ENCODE measurements at regions not wholly inside any gene's neighbourhood (a gene's known extent, or its start where the extent isn't known, plus 50 kb on each side); places are given as distances from the start of the nearest gene placed in this dataset.

- DNase-seq (ENCODE audit: low spot score in 2 of 2) (no peak), FAIRE-seq (no peak)
These were observed 1139.6 kb upstream of the NUDT12 start for GRCh38 chr5:104702212-104702611.

DNA sequence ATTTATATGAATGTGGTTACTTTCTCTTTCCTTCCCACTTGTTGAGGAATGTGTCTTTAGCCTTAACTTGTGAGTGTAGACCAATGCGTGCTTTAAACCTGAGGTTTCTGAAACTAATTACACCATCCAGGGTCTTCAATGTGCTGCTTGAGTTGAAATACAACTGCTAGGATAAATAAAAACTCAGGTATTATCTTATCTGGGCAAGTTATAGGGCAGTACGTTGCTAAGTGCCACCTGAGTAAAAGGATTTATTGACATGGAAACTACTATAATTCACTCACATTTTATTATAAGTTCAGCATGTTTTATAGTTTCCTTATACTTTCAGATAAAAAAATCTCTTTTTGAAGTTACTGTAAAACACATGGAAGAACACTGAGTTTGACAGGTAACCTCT is 1136.8 kb upstream of the NUDT12 start:
- DNase-seq (ENCODE audit: low spot score in 2 of 2) (no peak), FAIRE-seq (no peak)

- no peak for DNase-seq (ENCODE audit: low spot score in 2 of 2)
- FAIRE-seq = no peak
These were observed 1098.7 kb upstream of the NUDT12 start for GRCh38 chr5:104661256-104661655.

DNA sequence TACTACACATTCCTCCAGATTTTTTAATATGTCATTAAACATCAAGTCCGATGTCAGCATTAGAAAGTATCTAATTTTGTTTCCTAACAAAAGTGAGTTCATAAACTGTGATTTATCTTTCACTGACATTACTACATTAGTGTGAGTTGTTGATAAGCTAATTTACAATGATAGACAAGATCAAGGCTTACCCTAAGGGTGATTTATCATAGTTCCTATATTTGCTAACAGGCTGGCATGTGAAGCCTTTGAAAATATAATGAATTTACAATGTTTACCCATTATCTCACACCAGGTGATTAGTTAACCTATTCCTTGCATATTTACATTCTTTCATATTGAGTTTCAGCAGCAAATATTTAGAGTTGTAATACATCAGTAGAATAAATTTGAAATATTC is 1096.9 kb upstream of the NUDT12 start:
- no peak for DNase-seq (ENCODE audit: low spot score in 2 of 2)
- FAIRE-seq = no peak

GRCh38 chr5:104652271-104652861 is 1089.8 kb upstream of the NUDT12 start:
- FAIRE-seq (no peak), DNase-seq (ENCODE audit: low spot score in 2 of 2) (no peak)

- FAIRE-seq (no peak), DNase-seq (ENCODE audit: low spot score in 2 of 2) (no peak)
These were observed 1087.9 kb upstream of the NUDT12 start for GRCh38 chr5:104650313-104651055.

GRCh38 chr5:104646416-104646815 is 1083.8 kb upstream of the NUDT12 start:
- DNase-seq (ENCODE audit: low spot score in 2 of 2) = no peak

DNA sequence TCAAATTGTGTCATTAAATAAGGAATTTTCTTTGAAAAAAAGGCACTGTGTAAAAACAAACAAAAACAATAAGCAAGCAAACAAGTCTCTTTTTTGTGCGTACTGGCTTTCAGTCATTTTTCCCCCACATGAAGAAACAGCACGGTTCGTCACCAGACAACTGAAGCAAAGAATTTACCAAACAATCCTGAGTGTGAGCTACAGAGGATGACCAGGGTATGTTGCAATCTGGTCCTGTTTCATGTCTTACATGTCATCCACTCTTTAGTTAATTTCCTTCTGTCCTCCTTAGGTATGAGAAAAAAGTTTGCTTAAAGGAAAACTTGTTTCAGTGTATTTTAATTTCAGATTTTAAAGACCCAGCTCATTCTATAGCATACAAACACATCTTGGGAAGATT is 1080.7 kb upstream of the NUDT12 start:
- FAIRE-seq (no peak), DNase-seq (ENCODE audit: low spot score in 2 of 2) (no peak)

More at GRCh38 chr5:104646416-104646815, 1083.8 kb upstream of the NUDT12 start:
- FAIRE-seq = no peak

- DNase-seq (ENCODE audit: low spot score in 2 of 2) = no peak
- FAIRE-seq = no peak
These were observed 1072.6 kb upstream of the NUDT12 start for GRCh38 chr5:104635227-104635626.

DNA sequence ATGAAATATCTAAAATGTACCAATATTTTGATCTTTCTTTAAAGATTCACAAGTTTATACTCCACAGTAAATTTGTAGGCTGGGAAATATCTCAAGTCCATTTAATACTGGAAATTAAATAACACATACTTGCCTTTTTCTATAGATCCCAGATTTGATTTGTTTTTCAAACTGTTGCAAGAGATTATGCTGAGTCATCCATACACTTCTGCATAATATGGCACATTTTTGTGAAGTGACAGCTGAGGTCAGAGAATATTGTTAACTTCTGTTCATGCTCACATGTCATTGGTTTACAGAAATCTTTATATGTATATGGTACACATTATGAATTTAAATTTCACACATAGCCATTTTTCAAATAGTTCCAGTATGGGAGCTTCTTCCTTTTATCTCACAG is 1066.3 kb upstream of the NUDT12 start:
- FAIRE-seq = no peak
- no peak for DNase-seq (ENCODE audit: low spot score in 2 of 2)

- DNase-seq (ENCODE audit: low spot score in 2 of 2) (no peak), FAIRE-seq (no peak)
These were observed 1063.5 kb upstream of the NUDT12 start for GRCh38 chr5:104626122-104626521.

- no peak for DNase-seq (ENCODE audit: low spot score in 2 of 2)
- FAIRE-seq = no peak
These were observed 1049.4 kb upstream of the NUDT12 start for GRCh38 chr5:104612005-104612404.

DNA sequence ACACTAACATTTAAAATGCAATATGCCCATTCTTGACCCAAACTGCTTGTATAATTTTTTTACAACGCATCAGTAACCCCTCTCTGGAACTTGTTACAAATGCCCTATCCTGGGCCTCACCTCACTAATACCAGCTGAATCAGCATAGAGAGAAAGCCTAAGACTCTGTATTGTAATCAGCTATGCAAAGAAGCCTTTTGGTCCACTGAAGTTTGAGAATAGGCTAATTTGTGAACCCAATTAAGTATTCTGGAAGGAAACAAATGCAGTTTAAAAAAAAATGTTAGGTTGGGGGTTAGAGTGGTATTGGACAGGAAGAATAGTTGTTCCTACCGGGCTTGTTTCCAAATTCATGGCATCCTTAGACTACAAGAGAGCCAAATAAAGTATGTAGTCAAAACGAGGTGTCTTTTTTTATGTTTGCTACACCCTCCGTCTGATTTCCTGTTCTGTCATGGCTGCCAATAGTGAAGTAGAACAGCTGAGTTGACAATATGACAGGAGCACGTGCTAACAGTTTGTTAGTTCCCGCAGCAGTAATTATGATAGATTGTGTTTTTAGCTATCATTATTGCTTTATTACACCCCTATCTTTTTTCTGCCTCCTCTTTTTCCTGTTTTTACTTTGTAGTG is 1048.7 kb upstream of the NUDT12 start:
- FAIRE-seq (no peak), DNase-seq (ENCODE audit: low spot score in 2 of 2) (peak in 1 of 2 donors; percentile 1)

- DNase-seq (ENCODE audit: low spot score in 2 of 2) (no peak), FAIRE-seq (no peak)
These were observed 1043.8 kb upstream of the NUDT12 start for GRCh38 chr5:104606258-104606829.

GRCh38 chr5:104599726-104600125 is 1037.1 kb upstream of the NUDT12 start:
- DNase-seq (ENCODE audit: low spot score in 2 of 2) (no peak), FAIRE-seq (no peak)

DNA sequence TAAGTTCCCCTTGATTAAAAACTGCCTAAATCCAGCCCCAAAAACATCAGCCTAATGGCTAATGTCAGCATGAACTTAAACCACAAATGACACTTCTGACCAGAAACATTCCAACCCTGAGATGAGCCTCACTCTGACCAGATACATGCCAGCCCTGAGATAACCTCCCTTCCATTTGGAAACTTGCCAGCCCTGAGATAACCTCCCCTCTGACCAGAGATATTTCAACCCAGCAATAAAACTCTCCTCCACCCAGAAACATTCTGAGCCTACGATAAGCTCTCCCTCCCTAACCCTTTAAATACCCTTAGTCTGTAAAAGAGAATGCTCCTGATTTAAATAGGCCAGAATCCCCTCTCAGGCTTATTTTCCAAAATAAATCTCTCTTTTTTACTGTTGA is 1035.7 kb upstream of the NUDT12 start:
- DNase-seq (ENCODE audit: low spot score in 2 of 2) (no peak), FAIRE-seq (no peak)

DNA sequence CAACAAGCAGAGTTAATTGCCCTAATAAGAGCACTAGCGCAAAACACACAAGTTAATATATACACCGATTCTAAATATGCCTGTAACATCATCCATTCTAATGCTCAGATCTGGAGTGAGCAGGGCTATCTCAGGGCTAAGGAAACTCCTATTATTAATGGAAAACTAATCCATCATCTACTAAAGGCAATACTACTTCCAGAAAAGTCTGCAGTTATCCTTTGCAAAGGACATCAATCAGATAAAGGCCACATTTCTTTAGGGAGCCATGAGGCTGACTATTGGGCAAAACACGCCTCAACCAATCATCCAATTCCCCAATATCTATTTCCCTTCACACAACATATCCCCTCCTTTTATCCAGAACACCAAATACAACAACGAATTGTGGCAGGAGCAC is 1032.3 kb upstream of the NUDT12 start:
- DNase-seq (ENCODE audit: low spot score in 2 of 2) (no peak), FAIRE-seq (no peak)

- DNase-seq (ENCODE audit: low spot score in 2 of 2) (no peak), FAIRE-seq (no peak)
These were observed 1014.1 kb upstream of the NUDT12 start for GRCh38 chr5:104576677-104577076.

DNA sequence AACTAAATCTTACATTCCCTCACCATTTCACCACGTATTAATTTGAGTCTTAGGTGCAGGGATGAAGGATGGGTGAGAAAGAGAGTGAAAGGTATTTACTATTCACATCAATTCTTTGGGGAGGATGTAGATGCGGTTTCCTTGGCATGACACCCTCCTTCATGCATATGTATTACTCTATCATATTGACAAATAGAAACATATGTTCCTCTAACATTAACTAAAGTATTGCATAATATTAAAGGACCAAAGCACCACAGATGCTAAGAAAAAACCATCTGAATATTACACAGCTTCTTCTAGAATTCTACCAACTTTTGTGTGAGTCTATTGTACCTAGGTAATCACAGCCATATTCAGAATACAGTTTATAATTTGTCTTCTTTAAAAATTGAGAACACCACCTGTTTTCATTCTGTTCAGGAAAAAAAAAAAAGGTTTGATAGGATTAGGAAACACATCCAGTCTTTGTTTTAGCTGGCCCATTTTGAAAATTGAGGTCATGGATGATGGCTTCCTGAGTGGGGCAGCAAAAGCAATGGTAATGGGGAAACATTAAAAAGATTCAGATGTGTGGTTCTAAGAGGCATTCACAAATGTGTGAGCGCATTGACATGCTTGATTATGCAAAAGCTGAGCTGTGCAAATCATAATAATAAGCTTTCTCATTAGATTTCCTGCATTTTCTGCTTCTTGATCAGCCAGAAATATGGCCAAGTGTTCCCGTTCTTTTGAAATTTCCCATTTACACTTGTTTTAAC is 1011.5 kb upstream of the NUDT12 start:
- FAIRE-seq (no peak), DNase-seq (ENCODE audit: low spot score in 2 of 2) (peak; percentile 1)

DNA sequence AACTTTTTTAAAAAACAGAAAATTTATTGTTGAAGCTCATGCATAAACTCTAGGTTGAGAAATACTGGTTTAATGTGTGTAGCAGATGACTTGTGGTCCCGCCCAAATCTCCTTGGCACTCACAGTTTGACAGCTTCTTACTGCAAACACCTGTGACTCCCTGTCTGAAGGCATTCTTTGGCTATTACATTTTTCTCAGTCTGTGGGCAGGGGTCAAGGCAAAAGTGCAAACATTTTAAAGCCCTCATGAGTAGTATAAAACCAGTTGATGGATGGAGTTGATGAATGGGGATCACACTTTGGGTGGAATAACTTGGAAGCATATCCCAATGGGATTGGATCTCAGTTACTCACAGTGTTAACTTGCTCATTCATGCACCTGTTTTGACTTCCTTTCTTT is 1007.0 kb upstream of the NUDT12 start:
- no peak for FAIRE-seq

GRCh38 chr5:104564530-104564929 is 1001.9 kb upstream of the NUDT12 start:
- no peak for DNase-seq (ENCODE audit: low spot score in 2 of 2)
- no peak for FAIRE-seq

More for the DNA sequence above, 1007.0 kb upstream of the NUDT12 start:
- no peak for DNase-seq (ENCODE audit: low spot score in 2 of 2)
